AG04450 (cell line): ENCODE measurements at regions not wholly inside any gene's neighbourhood (a gene's known extent, or its start where the extent isn't known, plus 50 kb on each side); places are given as distances from the start of the nearest gene placed in this dataset.

Experiments
- CTCF ChIA-PET: fragments of 300-600, 350-600 bp; formaldehyde crosslinking; extraction: SDS; loops from one replicate; lab custom pipeline; 2022; ENCODE audit warnings: antibody characterized with exemption, inconsistent platforms; lab: Charles Lee
- POLR2A ChIA-PET: fragments of 350-600 bp; formaldehyde crosslinking; extraction: SDS; loops from one replicate; lab custom pipeline; 2021; ENCODE audit warnings: antibody characterized with exemption, inconsistent platforms; lab: Yijun Ruan, JAX
- DNase-seq: peaks from one replicate; pipeline ENCODE4 v3.0.0-alpha.2; 2011; ENCODE audit warnings: low read depth, low spot score
- H3K27ac ChIP-seq: one replicate; pipeline ENCODE4 v1.5.1; 2012; ENCODE audit warnings: low read depth, low read length, control low read depth
- H3K27me3 ChIP-seq: one replicate; pipeline ENCODE4 v1.6.0; 2012; ENCODE audit warnings: low read length; ENCODE audit not compliant: control insufficient read depth, insufficient read depth
- H3K4me3 ChIP-seq: 2 replicates; pipeline ENCODE4 v1.5.1; 2011; ENCODE audit warnings: mild to moderate bottlenecking, low read depth, low read length, control low read depth
- H3K9me3 ChIP-seq: 2 replicates; pipeline ENCODE4 v1.5.1; 2012; ENCODE audit warnings: low read length; ENCODE audit not compliant: control insufficient read depth, insufficient read depth
- TF ChIP-seq, protein P1 (sequence below): IDR thresholded peaks from 2 replicates; pipeline ENCODE4 v1.5.1; 2011; ENCODE audit warnings: low read depth, low read length, control low read depth, inconsistent platforms

GRCh38 chr14:71270111-71270510 lies 362.9 kb downstream of the PCNX1 start:
- peaks cover 7% of the 10 kb centered on the region; the same call in 1 of the 2 replicates for H3K9me3 ChIP-seq
- no peak overlapping the region for H3K27ac ChIP-seq
- no peak overlapping the region for H3K4me3 ChIP-seq
- CTCF ChIA-PET: interaction anchor here (1.6 kb wide), 1 partner anchor 128 kb away, joined by 3 read pairs; no protein-coding TSS in a partner anchor
- TF ChIP-seq, protein P1, sequence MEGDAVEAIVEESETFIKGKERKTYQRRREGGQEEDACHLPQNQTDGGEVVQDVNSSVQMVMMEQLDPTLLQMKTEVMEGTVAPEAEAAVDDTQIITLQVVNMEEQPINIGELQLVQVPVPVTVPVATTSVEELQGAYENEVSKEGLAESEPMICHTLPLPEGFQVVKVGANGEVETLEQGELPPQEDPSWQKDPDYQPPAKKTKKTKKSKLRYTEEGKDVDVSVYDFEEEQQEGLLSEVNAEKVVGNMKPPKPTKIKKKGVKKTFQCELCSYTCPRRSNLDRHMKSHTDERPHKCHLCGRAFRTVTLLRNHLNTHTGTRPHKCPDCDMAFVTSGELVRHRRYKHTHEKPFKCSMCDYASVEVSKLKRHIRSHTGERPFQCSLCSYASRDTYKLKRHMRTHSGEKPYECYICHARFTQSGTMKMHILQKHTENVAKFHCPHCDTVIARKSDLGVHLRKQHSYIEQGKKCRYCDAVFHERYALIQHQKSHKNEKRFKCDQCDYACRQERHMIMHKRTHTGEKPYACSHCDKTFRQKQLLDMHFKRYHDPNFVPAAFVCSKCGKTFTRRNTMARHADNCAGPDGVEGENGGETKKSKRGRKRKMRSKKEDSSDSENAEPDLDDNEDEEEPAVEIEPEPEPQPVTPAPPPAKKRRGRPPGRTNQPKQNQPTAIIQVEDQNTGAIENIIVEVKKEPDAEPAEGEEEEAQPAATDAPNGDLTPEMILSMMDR: no peak
- DNase-seq: no peak
- H3K27me3 ChIP-seq: no peaks in the 10 kb centered on the region
- POLR2A ChIA-PET: no interaction called here

DNA sequence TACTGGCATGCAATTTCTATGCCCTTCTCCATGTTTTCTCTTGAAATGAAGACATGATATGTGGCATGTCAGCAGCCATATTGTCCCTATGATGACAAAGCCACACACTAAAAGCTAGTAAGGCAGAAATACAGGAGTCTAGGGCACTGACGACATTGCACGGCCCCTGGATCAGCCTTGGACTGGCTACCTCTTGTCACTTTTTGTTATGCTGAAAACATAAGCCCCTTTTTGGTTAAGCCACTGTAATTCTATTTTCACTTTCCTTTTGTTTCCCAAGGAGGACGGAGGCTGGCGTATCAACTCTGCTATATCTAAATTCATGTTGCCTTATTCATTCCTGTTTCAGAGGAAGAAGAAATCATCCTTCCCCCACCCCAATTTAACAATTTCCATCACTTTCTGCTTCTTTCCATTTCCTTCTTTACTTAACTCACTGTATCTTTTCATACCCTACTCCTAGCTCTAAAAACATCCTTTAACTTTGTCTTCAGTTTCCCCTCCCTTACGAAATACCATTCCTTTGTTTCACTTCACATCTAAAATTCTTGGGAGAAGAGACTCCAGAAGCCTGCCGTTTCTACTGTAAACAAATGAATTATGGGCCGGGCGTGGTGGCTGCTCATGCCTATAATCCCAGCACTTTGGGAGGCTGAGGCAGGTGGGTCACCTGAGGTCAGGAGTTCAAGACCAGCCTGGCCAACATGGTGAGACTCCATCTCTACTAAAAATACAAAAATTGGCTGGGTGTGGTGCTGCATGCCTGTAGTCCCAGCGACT lies 364.1 kb downstream of the PCNX1 start:
- Histone ChIP-seq H3K9me3 (peaks cover 7% of the 10 kb centered on the region; the same call in 1 of the 2 replicates), H3K4me3 (no peak overlapping the region), H3K27me3 (no peaks in the 10 kb centered on the region), H3K27ac (no peak overlapping the region)
- ChIA-PET POLR2A (no interaction called here), CTCF (interaction anchor here (1.6 kb wide), 1 partner anchor 129 kb away, joined by 3 read pairs; no protein-coding TSS in a partner anchor)
- DNase-seq: no peak
- TF ChIP-seq, protein P1: no peak

DNA sequence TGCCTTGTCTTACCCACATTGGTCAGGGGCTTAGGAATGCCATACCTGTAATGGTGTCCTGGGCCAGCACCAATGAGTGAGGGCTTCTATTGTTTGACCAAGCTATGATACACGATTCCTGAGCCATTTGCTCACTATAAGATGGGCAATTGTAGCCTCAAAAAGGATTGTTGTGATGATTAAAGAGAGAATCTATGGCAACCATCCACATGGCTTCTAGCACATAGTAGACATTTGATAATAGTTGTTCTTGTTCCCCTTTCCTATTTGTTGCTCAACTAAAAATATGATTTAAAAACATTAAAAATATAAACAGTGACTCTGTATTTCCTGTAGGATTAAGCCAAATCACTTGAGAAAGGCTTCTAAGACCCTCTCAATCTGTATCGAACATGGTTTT lies 366.1 kb downstream of the PCNX1 start:
- CTCF ChIA-PET: no interaction called here
- H3K27me3 ChIP-seq: no peaks in the 10 kb centered on the region
- peaks cover 7% of the 10 kb centered on the region; the same call in 1 of the 2 replicates for H3K9me3 ChIP-seq
- no peak overlapping the region for H3K4me3 ChIP-seq
- TF ChIP-seq, protein P1: no peak
- no peak for DNase-seq
- POLR2A ChIA-PET: no interaction called here
- no peak overlapping the region for H3K27ac ChIP-seq

GRCh38 chr14:71284048-71284447 lies 376.8 kb downstream of the PCNX1 start:
- peaks cover 5% of the 10 kb centered on the region; the same call in 1 of the 2 replicates for H3K9me3 ChIP-seq
- ChIA-PET CTCF (no interaction called here), POLR2A (no interaction called here)
- TF ChIP-seq, protein P1: no peak
- DNase-seq: no peak
- no peaks in the 10 kb centered on the region for H3K27me3 ChIP-seq
- no peak overlapping the region for H3K27ac ChIP-seq
- H3K4me3 ChIP-seq: no peak overlapping the region

GRCh38 chr14:71286126-71286525 lies 378.9 kb downstream of the PCNX1 start:
- TF ChIP-seq, protein P1: no peak
- H3K9me3 ChIP-seq: peaks cover 5% of the 10 kb centered on the region; the same call in 1 of the 2 replicates
- no peak overlapping the region for H3K4me3 ChIP-seq
- DNase-seq: no peak
- H3K27me3 ChIP-seq: no peaks in the 10 kb centered on the region
- POLR2A ChIA-PET: no interaction called here
- no peak overlapping the region for H3K27ac ChIP-seq
- CTCF ChIA-PET: no interaction called here
